Activated CD4-positive, alpha-beta T cell treated with anti-CD3 and anti-CD28 coated beads, Interleukin-2, amount 10 ng/mL, durations not matched to agents 24 days and 14 days (primary cell): ENCODE measurements at regions not wholly inside any gene's neighbourhood (a gene's known extent, or its start where the extent isn't known, plus 50 kb on each side); places are given as distances from the start of the nearest gene placed in this dataset.

Experiments used
- DNase-seq: peaks from one replicate; pipeline ENCODE4 v3.0.0; 2022
- H3K27ac Mint-ChIP-seq: one replicate; pipeline ENCODE4 v1.8.0; 2022; ENCODE audit warnings: mild to moderate bottlenecking, mixed read lengths
- H3K27me3 Mint-ChIP-seq: one replicate; pipeline ENCODE4 v1.8.0; 2022; ENCODE audit warnings: mixed read lengths
- H3K36me3 Mint-ChIP-seq: one replicate; pipeline ENCODE4 v1.8.0; 2022; ENCODE audit warnings: low read depth, mild to moderate bottlenecking, mixed read lengths
- H3K4me1 Mint-ChIP-seq: one replicate; pipeline ENCODE4 v1.8.0; 2021; ENCODE audit warnings: mixed read lengths
- H3K4me3 Mint-ChIP-seq: one replicate; pipeline ENCODE4 v1.8.0; 2022; ENCODE audit warnings: mild to moderate bottlenecking, moderate library complexity, mixed read lengths
- H3K9me3 Mint-ChIP-seq: one replicate; pipeline ENCODE4 v1.8.0; 2021; ENCODE audit warnings: mixed read lengths
- intact Hi-C: fragments of 100-400 bp; cut with micrococcal nuclease; formaldehyde crosslinking; loops from one replicate; pipeline ENCODE4 v1.15.1; 2023

GRCh38 chr11:92332986-92333385 is 108.4 kb downstream of the FAT3 start:
- H3K27ac Mint-ChIP-seq, result no peak overlapping the region
- no peak overlapping the region for H3K4me3 Mint-ChIP-seq
- no peaks in the 10 kb centered on the region for H3K36me3 Mint-ChIP-seq
- no peaks in the 10 kb centered on the region for H3K9me3 Mint-ChIP-seq
- no peak for DNase-seq
- H3K27me3 Mint-ChIP-seq, result no peaks in the 10 kb centered on the region
- H3K4me1 Mint-ChIP-seq, result no peaks in the 10 kb centered on the region
- intact Hi-C loops, result no loop called here

DNA sequence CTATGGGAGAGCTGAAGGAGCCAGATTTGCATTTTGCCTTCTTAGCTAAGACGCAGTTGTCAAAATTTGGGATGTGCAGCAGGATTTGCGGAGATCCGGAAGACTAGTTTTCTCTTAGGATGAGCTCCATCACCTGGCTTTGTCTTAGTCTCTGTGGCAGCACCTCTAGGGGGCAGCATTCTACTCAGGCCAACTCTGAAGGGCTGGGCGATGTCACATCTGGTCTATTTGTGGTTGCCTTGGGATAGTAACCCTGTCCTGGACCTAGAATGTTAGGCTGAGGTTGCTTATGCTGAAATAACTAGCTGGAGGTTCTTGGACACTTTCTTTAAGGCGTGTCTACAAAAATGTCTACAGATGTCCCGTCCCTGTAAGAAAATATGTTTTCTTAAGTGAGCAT is 116.2 kb downstream of the FAT3 start:
- no peaks in the 10 kb centered on the region for H3K9me3 Mint-ChIP-seq
- H3K4me3 Mint-ChIP-seq, result no peak overlapping the region
- no peak overlapping the region for H3K27ac Mint-ChIP-seq
- H3K36me3 Mint-ChIP-seq, result no peaks in the 10 kb centered on the region
- H3K27me3 Mint-ChIP-seq, result no peaks in the 10 kb centered on the region
- DNase-seq, result no peak
- intact Hi-C loops, result no loop called here
- no peaks in the 10 kb centered on the region for H3K4me1 Mint-ChIP-seq

GRCh38 chr11:92342034-92342720 is 117.6 kb downstream of the FAT3 start:
- no peaks in the 10 kb centered on the region for H3K36me3 Mint-ChIP-seq
- no peak overlapping the region for H3K27ac Mint-ChIP-seq
- no peaks in the 10 kb centered on the region for H3K9me3 Mint-ChIP-seq
- DNase-seq, result no peak
- no peaks in the 10 kb centered on the region for H3K4me1 Mint-ChIP-seq
- intact Hi-C loops, result no loop called here
- H3K27me3 Mint-ChIP-seq, result no peaks in the 10 kb centered on the region
- no peak overlapping the region for H3K4me3 Mint-ChIP-seq

- Mint-ChIP-seq H3K36me3 (no peaks in the 10 kb centered on the region), H3K4me1 (no peaks in the 10 kb centered on the region), H3K27me3 (no peaks in the 10 kb centered on the region), H3K4me3 (no peak overlapping the region), H3K9me3 (no peaks in the 10 kb centered on the region), H3K27ac (no peak overlapping the region)
- DNase-seq, result no peak
- intact Hi-C loops, result no loop called here
Measured at GRCh38 chr11:92342886-92343285, 118.3 kb downstream of the FAT3 start.

GRCh38 chr11:92346220-92346619 is 121.6 kb downstream of the FAT3 start:
- intact Hi-C loops, result no loop called here

GRCh38 chr11:92347454-92347853 is 122.8 kb downstream of the FAT3 start:
- Mint-ChIP-seq H3K4me1 (no peaks in the 10 kb centered on the region), H3K27ac (no peak overlapping the region), H3K4me3 (no peak overlapping the region), H3K27me3 (no peaks in the 10 kb centered on the region), H3K36me3 (no peaks in the 10 kb centered on the region), H3K9me3 (no peaks in the 10 kb centered on the region)
- DNase-seq, result no peak
- intact Hi-C loops, result no loop called here

More at GRCh38 chr11:92346220-92346619, 121.6 kb downstream of the FAT3 start:
- no peaks in the 10 kb centered on the region for H3K9me3 Mint-ChIP-seq
- H3K4me3 Mint-ChIP-seq, result no peak overlapping the region
- DNase-seq, result no peak
- H3K4me1 Mint-ChIP-seq, result no peaks in the 10 kb centered on the region
- H3K27ac Mint-ChIP-seq, result no peak overlapping the region
- H3K27me3 Mint-ChIP-seq, result no peaks in the 10 kb centered on the region
- no peaks in the 10 kb centered on the region for H3K36me3 Mint-ChIP-seq

DNA sequence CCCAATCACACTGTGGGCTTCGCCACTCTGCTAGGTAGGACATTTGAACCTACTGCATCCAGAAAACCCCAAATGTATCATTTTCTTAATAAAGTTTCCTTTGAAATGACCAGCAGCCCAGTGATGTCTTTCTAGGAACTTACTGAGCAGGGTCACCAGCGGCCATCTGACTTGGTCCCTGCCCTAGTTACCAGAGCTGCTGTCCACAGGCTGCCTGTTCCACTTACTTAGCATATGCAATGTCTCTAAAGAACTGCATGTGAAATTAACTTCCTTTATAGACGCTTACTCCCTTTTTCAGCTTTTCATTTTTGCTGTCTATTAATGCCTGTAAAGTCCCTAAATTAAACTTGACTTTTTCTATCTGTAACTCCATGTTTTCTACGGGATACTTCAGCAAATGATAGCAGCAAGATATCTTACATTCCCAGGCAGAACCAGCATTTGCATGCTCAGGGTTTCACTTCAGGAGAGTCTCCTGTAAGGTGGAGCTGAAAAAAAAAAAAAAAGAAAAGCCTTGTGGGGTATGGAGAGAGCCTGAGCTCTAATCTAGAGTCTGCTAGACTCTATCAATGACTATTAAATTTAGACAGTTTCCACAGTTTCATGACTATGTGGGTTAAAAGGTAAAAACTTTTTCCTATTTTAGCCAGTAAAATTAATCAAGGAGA is 125.0 kb downstream of the FAT3 start:
- Mint-ChIP-seq H3K36me3 (no peaks in the 10 kb centered on the region), H3K9me3 (no peaks in the 10 kb centered on the region), H3K4me3 (no peak overlapping the region), H3K4me1 (no peaks in the 10 kb centered on the region), H3K27ac (no peak overlapping the region), H3K27me3 (no peaks in the 10 kb centered on the region)
- no peak for DNase-seq
- intact Hi-C loops, result no loop called here

DNA sequence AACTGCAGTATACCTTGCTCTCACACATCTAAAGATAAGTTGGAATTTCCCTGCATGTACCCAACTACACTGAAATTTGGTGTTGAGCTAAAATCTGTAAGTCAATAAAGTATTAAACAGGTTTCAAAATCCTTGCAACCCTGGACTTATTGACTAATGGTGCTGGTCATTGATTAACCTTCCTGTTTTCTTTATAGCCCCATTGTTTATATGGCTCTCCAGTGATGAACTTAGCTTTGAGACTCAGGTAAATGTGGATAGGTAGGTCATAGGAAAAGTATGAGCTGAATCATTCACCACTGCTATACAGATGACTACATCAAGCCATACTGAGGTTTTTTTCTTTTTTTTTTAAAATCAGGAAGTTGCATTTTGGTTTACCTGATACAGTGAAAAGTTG is 132.7 kb downstream of the FAT3 start:
- Mint-ChIP-seq H3K27ac (no peak overlapping the region), H3K27me3 (no peaks in the 10 kb centered on the region), H3K4me1 (no peaks in the 10 kb centered on the region), H3K9me3 (no peaks in the 10 kb centered on the region), H3K4me3 (no peak overlapping the region), H3K36me3 (no peaks in the 10 kb centered on the region)
- DNase-seq, result no peak
- intact Hi-C loops, result no loop called here

DNA sequence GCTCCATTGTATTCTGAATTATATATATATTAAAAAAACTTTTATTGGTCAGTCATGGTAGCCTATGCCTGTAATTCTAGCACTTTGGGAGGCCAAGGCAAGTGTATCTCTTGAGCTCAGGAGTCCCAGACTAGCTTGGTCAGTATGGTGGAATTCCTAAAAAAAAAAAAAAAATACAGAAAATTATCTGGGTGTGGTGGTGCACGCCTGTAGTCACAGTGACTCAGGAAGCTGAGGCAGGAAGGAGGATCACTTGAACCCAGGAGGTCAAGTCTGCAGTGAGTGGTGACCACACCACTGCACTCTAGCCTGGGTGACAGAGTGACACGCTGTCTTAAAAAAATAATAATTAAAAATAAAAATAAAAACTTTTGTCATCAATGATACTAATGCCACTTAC is 133.2 kb downstream of the FAT3 start:
- Mint-ChIP-seq H3K4me3 (no peak overlapping the region), H3K27ac (no peak overlapping the region), H3K36me3 (no peaks in the 10 kb centered on the region), H3K4me1 (no peaks in the 10 kb centered on the region), H3K9me3 (no peaks in the 10 kb centered on the region), H3K27me3 (no peaks in the 10 kb centered on the region)
- no peak for DNase-seq
- intact Hi-C loops, result no loop called here

GRCh38 chr11:92361551-92361950 is 136.9 kb downstream of the FAT3 start:
- intact Hi-C loops, result no loop called here
- H3K4me1 Mint-ChIP-seq, result no peaks in the 10 kb centered on the region
- no peaks in the 10 kb centered on the region for H3K36me3 Mint-ChIP-seq
- no peaks in the 10 kb centered on the region for H3K9me3 Mint-ChIP-seq
- H3K4me3 Mint-ChIP-seq, result no peak overlapping the region
- no peaks in the 10 kb centered on the region for H3K27me3 Mint-ChIP-seq
- no peak for DNase-seq
- H3K27ac Mint-ChIP-seq, result no peak overlapping the region

GRCh38 chr11:92362989-92363388 is 138.4 kb downstream of the FAT3 start:
- no peaks in the 10 kb centered on the region for H3K36me3 Mint-ChIP-seq
- DNase-seq, result no peak

DNA sequence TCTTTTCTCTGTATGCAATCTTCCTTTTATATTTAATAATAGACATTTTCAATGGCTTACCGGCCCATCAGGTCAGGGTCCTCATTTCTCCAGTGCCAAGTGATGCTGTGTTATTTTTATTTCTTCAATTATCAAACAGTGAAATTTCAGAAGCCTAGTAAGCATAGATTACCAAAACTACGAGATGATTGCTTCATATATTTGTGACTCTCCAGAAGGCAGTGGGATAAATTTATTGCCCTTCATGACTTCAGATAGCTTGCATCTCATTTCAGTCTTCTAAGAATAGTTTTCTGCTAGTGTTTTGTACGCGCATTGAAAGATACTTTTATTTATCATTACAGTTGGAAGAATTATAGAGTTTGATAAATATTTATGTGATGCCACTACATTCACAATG is 139.6 kb downstream of the FAT3 start:
- Mint-ChIP-seq H3K4me3 (no peak overlapping the region), H3K36me3 (no peaks in the 10 kb centered on the region), H3K27me3 (no peaks in the 10 kb centered on the region), H3K27ac (no peak overlapping the region), H3K9me3 (no peaks in the 10 kb centered on the region), H3K4me1 (no peaks in the 10 kb centered on the region)
- no peak for DNase-seq
- intact Hi-C loops, result no loop called here

More at GRCh38 chr11:92362989-92363388, 138.4 kb downstream of the FAT3 start:
- H3K27me3 Mint-ChIP-seq, result no peaks in the 10 kb centered on the region
- H3K9me3 Mint-ChIP-seq, result no peaks in the 10 kb centered on the region
- no peaks in the 10 kb centered on the region for H3K4me1 Mint-ChIP-seq
- H3K4me3 Mint-ChIP-seq, result no peak overlapping the region
- intact Hi-C loops, result no loop called here
- no peak overlapping the region for H3K27ac Mint-ChIP-seq

- H3K9me3 Mint-ChIP-seq, result no peaks in the 10 kb centered on the region
- H3K27ac Mint-ChIP-seq, result no peak overlapping the region
- no peaks in the 10 kb centered on the region for H3K4me1 Mint-ChIP-seq
- no peak overlapping the region for H3K4me3 Mint-ChIP-seq
- intact Hi-C loops, result no loop called here
- no peaks in the 10 kb centered on the region for H3K36me3 Mint-ChIP-seq
- DNase-seq, result no peak
- no peaks in the 10 kb centered on the region for H3K27me3 Mint-ChIP-seq
Measured at GRCh38 chr11:92376146-92376599, 151.6 kb downstream of the FAT3 start.

DNA sequence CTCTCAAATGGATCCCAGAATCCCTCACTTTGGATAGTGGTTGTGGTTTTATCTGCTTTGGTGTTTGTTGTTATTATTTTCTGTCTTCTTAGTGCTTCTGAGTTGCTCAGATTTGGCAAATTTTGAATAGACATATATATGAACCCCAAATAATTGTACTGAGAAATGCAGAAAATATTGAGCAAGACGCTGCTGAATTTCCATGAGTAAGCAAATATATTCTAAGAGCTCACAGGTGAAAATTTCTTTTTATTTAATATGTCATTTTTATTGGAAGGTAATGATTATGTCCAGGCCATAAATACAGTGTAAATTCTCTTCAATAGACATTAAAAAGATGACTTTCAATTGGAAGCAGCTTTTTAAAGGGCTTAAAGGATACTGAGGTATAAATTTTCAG is 152.1 kb downstream of the FAT3 start:
- no peak for DNase-seq
- H3K27me3 Mint-ChIP-seq, result no peaks in the 10 kb centered on the region
- H3K4me1 Mint-ChIP-seq, result no peaks in the 10 kb centered on the region
- H3K27ac Mint-ChIP-seq, result no peak overlapping the region
- intact Hi-C loops, result no loop called here
- no peaks in the 10 kb centered on the region for H3K36me3 Mint-ChIP-seq
- H3K4me3 Mint-ChIP-seq, result no peak overlapping the region
- no peaks in the 10 kb centered on the region for H3K9me3 Mint-ChIP-seq

DNA sequence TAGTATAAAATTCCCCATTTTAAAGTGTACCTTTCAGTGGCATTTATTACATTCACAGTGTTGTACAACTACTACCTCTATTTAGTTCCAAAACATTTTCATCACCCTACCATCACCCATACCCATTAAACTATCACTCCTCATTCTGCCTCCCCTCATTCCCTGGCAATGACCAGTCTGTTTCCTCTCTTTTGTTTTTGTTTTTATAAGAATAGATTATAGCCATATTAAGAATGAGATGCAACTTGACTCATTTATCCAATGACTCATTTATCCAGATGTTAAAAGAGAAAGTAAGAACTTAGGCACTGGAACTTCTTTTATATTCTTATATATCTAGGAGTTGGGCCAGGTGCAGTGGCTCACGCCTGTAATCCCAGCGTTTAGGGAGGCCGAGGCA is 156.3 kb downstream of the FAT3 start:
- intact Hi-C loops, result no loop called here
- H3K4me3 Mint-ChIP-seq, result no peak overlapping the region
- no peak overlapping the region for H3K27ac Mint-ChIP-seq
- DNase-seq, result no peak
- H3K4me1 Mint-ChIP-seq, result no peaks in the 10 kb centered on the region
- H3K36me3 Mint-ChIP-seq, result no peaks in the 10 kb centered on the region
- no peaks in the 10 kb centered on the region for H3K9me3 Mint-ChIP-seq
- H3K27me3 Mint-ChIP-seq, result no peaks in the 10 kb centered on the region
